ENCODE measurements at regions not wholly inside any gene's neighbourhood (a gene's known extent, or its start where the extent isn't known, plus 50 kb on each side); places are given as distances from the start of the nearest gene placed in this dataset.

- no peak for TF ChIP-seq CTCF (conservative IDR thresholded peaks at IDR 0.05; ENCODE audit: low read length)
- TF ChIP-seq EZH2phosphoT487 (IDR thresholded peaks at IDR 0.05; ENCODE audit: borderline replicate concordance), result no peak
Observed at GRCh38 chr12:22799503-22799902, 174.5 kb downstream of the ETNK1 start.

Measured in Loucy (cell line).